ENCODE measurements at regions not wholly inside any gene's neighbourhood (a gene's known extent, or its start where the extent isn't known, plus 50 kb on each side); places are given as distances from the start of the nearest gene placed in this dataset.

- 53% methylated on average over 11 of the region's 11 CpGs for WGBS
- Histone ChIP-seq H3K4me3 (no peak overlapping the region), H3K27ac (no peak overlapping the region), H3K36me3 (no peaks in the 10 kb centered on the region), H3K4me1 (replicated peaks) (no peaks in the 10 kb centered on the region), H3K27me3 (replicated peaks; ENCODE audit: insufficient read depth) (no peaks in the 10 kb centered on the region), H3K9me3 (no peaks in the 10 kb centered on the region)
- no peak for DNase-seq (ENCODE audit: low spot score)
- intact Hi-C loops (cut with DNase I) = no loop called here
- TF ChIP-seq CTCF (IDR thresholded peaks at IDR 0.05) (no peak), POLR2AphosphoS5 (IDR thresholded peaks at IDR 0.05) (no peak), POLR2A (IDR thresholded peaks at IDR 0.05) (no peak)
Measured at GRCh38 chr15:67013696-67014095, 51.7 kb upstream of the SMAD3 start.

Small RNAs in the stretch of these regions (small RNA-seq; reads per million reads assigned to genes)
- gene HMGN2P47 = 0 reads per million in 2 donors

Data from prostate gland (tissue), 2 donors.